ENCODE measurements at regions not wholly inside any gene's neighbourhood (a gene's known extent, or its start where the extent isn't known, plus 50 kb on each side); places are given as distances from the start of the nearest gene placed in this dataset.

DNA sequence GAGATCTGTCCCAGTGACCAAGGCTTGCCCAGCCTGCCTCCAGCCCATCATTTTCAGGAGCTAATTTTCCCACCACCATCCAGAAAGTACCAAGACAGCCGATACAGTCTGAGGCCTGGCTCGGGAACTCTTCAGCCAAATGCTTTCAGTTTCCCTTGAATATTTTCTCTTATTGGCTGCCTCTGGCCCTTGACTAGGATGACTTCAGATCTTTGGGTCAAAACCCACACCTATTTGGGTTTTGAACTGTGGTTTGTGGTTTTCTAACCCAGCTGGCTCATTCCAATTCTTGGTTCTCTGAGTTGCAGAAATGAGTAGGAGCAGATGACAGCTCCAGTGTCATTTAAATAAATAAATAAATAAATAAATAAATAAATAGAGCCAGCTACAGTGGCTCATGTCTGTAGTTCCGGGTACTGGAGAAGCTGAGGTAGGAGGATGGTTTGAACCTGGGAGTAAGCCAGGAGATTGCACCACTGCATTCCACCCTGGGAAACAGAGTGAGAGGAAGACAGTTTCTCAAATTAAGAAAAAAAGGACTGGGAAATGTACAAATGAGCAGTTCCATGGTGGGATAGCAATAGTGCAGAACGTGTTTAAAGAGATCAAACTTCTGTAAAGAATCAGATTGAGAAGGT, 465.0 kb upstream of the SOX11 start:
- no peak for TF ChIP-seq EZH2phosphoT487 (IDR thresholded peaks at IDR 0.05; ENCODE audit: borderline replicate concordance)
- TF ChIP-seq, protein P1, sequence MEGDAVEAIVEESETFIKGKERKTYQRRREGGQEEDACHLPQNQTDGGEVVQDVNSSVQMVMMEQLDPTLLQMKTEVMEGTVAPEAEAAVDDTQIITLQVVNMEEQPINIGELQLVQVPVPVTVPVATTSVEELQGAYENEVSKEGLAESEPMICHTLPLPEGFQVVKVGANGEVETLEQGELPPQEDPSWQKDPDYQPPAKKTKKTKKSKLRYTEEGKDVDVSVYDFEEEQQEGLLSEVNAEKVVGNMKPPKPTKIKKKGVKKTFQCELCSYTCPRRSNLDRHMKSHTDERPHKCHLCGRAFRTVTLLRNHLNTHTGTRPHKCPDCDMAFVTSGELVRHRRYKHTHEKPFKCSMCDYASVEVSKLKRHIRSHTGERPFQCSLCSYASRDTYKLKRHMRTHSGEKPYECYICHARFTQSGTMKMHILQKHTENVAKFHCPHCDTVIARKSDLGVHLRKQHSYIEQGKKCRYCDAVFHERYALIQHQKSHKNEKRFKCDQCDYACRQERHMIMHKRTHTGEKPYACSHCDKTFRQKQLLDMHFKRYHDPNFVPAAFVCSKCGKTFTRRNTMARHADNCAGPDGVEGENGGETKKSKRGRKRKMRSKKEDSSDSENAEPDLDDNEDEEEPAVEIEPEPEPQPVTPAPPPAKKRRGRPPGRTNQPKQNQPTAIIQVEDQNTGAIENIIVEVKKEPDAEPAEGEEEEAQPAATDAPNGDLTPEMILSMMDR (conservative IDR thresholded peaks at IDR 0.05; ENCODE audit: low read length): no peak
